Effector memory CD4-positive, alpha-beta T cell (primary cell): ENCODE measurements at regions not wholly inside any gene's neighbourhood (a gene's known extent, or its start where the extent isn't known, plus 50 kb on each side); places are given as distances from the start of the nearest gene placed in this dataset.

ENCODE experiments used
- DNase-seq, 3 donors: peaks; one replicate each; pipeline ENCODE4 v3.0.0-alpha.2; 2020
- H3K27ac ChIP-seq: 2 replicates; pipeline ENCODE4 v1.7.0; 2013; ENCODE audit warnings: mild to moderate bottlenecking, low read length, moderate library complexity; ENCODE audit not compliant: insufficient read depth, poor library complexity, severe bottlenecking
- H3K27me3 ChIP-seq: replicated peaks from 2 replicates; pipeline ENCODE4 v1.7.0; 2013; ENCODE audit warnings: mild to moderate bottlenecking, low read length; ENCODE audit not compliant: insufficient read depth, control insufficient read depth, poor library complexity, severe bottlenecking
- H3K36me3 ChIP-seq: 2 replicates; pipeline ENCODE4 v1.7.0; 2013; ENCODE audit warnings: mild to moderate bottlenecking, low read length, moderate library complexity; ENCODE audit not compliant: control insufficient read depth, insufficient read depth
- H3K4me1 ChIP-seq: 2 replicates; pipeline ENCODE4 v1.7.0; 2013; ENCODE audit warnings: low read length, mild to moderate bottlenecking; ENCODE audit not compliant: control insufficient read depth, insufficient read depth, poor library complexity, severe bottlenecking
- H3K4me3 ChIP-seq: 2 replicates; pipeline ENCODE4 v1.7.0; 2013; ENCODE audit warnings: low read length, low read depth, mild to moderate bottlenecking; ENCODE audit not compliant: insufficient read depth, poor library complexity, severe bottlenecking
- H3K9me3 ChIP-seq: 2 replicates; pipeline ENCODE4 v1.7.0; 2013; ENCODE audit warnings: mild to moderate bottlenecking, low read length, moderate library complexity; ENCODE audit not compliant: control insufficient read depth

DNA sequence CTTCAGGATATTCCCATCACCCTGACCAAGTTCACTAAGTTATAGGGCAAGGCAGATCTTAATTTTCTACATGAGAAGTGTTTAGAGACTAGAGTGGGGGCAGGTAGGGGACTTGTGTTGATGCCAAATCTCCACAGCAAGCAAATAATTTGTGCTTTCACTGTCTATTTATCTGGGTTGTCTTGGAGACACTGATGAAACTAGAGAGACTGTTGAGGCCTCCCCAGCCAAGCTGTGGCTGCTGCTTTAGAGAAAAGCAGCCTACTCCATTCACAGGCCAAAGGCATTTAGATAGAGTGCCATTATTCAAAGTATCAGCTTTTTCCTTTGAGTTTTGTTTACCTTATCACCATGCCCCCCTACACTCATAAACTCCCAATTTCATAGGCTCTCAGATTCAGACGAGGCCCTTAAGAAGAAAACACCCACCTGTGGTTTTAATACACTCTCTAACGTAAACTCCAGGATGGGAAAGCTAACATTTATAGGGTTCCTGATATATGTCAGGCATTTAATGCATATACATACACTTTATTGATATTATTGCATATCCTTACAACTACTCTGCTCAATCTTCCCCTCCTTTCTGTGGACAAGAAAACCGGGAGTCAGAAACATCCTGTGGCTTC, 130.4 kb upstream of the FOXB1 start:
- DNase-seq: no peak
- H3K9me3 ChIP-seq: no peaks in the 10 kb centered on the region
- no peaks in the 10 kb centered on the region for H3K36me3 ChIP-seq
- no peak overlapping the region for H3K4me3 ChIP-seq
- H3K4me1 ChIP-seq: no peaks in the 10 kb centered on the region
- no peaks in the 10 kb centered on the region for H3K27me3 ChIP-seq
- no peak overlapping the region for H3K27ac ChIP-seq

GRCh38 chr15:59867086-59867855, 136.8 kb upstream of the FOXB1 start:
- Histone ChIP-seq H3K9me3 (no peaks in the 10 kb centered on the region), H3K4me1 (no peaks in the 10 kb centered on the region), H3K27me3 (no peaks in the 10 kb centered on the region), H3K27ac (no peak overlapping the region), H3K4me3 (no peak overlapping the region), H3K36me3 (no peaks in the 10 kb centered on the region)
- no peak for DNase-seq

- Histone ChIP-seq H3K4me1 (no peaks in the 10 kb centered on the region), H3K27ac (no peak overlapping the region), H3K27me3 (no peaks in the 10 kb centered on the region), H3K36me3 (no peaks in the 10 kb centered on the region), H3K9me3 (no peaks in the 10 kb centered on the region), H3K4me3 (no peak overlapping the region)
- no peak for DNase-seq
These were observed 137.5 kb upstream of the FOXB1 start for GRCh38 chr15:59866642-59867041.

GRCh38 chr15:59862191-59863155, 141.6 kb upstream of the FOXB1 start:
- Histone ChIP-seq H3K9me3 (no peaks in the 10 kb centered on the region), H3K4me3 (no peak overlapping the region), H3K4me1 (no peaks in the 10 kb centered on the region), H3K36me3 (no peaks in the 10 kb centered on the region), H3K27ac (no peak overlapping the region), H3K27me3 (no peaks in the 10 kb centered on the region)
- DNase-seq: no peak

DNA sequence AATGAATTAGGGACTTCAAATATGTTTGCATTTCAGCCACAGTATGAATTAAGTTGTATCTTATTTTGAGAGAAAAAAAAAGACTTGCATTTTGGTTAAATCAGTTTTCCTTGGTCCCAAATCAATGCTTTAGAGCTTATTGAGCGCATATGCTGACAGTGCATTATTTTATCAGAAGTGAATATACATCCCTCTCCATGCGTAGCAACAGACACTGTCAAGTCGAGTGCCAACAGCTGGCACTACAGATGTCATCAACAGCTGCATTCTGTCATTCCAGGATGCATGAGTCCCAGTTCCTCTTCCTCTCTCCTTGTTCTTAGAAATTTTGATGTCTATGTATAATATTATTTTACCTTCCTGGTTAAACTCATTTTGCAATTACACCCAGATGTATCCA, 156.1 kb upstream of the FOXB1 start:
- no peak for DNase-seq
- Histone ChIP-seq H3K36me3 (no peaks in the 10 kb centered on the region), H3K27me3 (no peaks in the 10 kb centered on the region), H3K4me3 (no peak overlapping the region), H3K9me3 (no peaks in the 10 kb centered on the region), H3K4me1 (no peaks in the 10 kb centered on the region), H3K27ac (no peak overlapping the region)

DNA sequence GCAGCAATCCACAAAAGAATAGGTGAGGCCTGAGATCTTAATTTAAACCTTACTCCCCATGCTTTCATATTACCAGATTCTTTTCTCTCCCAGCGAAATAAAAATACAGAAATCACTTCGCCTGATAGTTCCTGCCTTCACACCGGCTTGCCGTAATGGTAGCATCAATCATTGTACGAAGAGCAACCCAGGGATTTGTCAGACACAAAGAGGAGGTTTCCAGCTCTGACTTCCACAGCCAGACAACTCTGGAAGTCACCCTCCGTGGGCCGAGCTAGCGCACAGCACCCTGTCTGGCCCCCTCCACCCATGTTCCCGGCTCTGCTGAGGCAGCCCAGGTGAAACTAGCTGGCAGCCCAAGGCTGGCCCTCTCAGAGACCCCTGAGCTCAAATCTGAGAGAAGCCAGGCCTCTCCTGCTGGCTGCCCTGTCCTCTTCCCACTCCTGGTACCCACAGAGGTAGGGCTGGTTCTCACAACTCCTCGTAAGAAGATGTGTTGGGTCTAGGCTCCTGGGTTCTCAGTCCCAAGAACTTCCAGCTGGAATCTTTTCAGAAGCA, 156.9 kb upstream of the BNIP2 start:
- H3K36me3 ChIP-seq: no peaks in the 10 kb centered on the region

GRCh38 chr15:59843609-59844008, 154.5 kb upstream of the BNIP2 start:
- no peaks in the 10 kb centered on the region for H3K9me3 ChIP-seq
- no peaks in the 10 kb centered on the region for H3K27me3 ChIP-seq
- H3K4me3 ChIP-seq: no peak overlapping the region
- H3K4me1 ChIP-seq: no peaks in the 10 kb centered on the region
- H3K27ac ChIP-seq: no peak overlapping the region
- no peaks in the 10 kb centered on the region for H3K36me3 ChIP-seq
- no peak for DNase-seq

More for the DNA sequence above, 156.9 kb upstream of the BNIP2 start:
- Histone ChIP-seq H3K4me1 (no peaks in the 10 kb centered on the region), H3K4me3 (no peak overlapping the region), H3K27ac (no peak overlapping the region), H3K9me3 (no peaks in the 10 kb centered on the region), H3K27me3 (no peaks in the 10 kb centered on the region)
- DNase-seq: no peak

DNA sequence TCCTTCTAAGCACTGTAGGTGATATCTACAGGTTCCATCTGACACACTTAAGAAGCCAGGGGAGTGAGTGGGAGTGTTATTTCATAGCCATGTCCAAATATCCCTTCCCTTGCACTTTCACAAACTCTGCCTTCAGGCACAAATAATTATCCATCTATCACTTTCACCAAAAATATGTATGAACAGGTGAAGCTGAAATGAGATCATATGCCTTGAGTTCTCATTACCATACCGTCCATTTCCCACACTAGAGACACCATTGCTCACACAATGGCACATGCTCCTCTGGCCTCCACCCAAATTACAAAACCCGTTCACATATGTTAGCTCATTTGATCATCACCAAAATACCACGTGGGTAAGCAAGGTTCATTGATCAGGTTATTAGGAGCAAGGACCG, 151.9 kb upstream of the BNIP2 start:
- H3K4me3 ChIP-seq: no peak overlapping the region
- H3K9me3 ChIP-seq: no peaks in the 10 kb centered on the region
- no peaks in the 10 kb centered on the region for H3K4me1 ChIP-seq
- DNase-seq: no peak
- H3K27ac ChIP-seq: no peak overlapping the region
- no peaks in the 10 kb centered on the region for H3K36me3 ChIP-seq
- H3K27me3 ChIP-seq: no peaks in the 10 kb centered on the region

- Histone ChIP-seq H3K4me1 (no peaks in the 10 kb centered on the region), H3K4me3 (no peak overlapping the region), H3K27me3 (no peaks in the 10 kb centered on the region), H3K36me3 (no peaks in the 10 kb centered on the region), H3K9me3 (no peaks in the 10 kb centered on the region), H3K27ac (no peak overlapping the region)
- DNase-seq: no peak
These were observed 150.8 kb upstream of the BNIP2 start for GRCh38 chr15:59839906-59840305.
